Activated T-cell treated with anti-CD3 and anti-CD28 coated beads, Interleukin-2, amount 50 U/mL, for 72 hours (primary cell): ENCODE measurements at regions not wholly inside any gene's neighbourhood (a gene's known extent, or its start where the extent isn't known, plus 50 kb on each side); places are given as distances from the start of the nearest gene placed in this dataset.
"Not testable (repeated sequence)": the region's sequence is repeated elsewhere in the genome, so short reads cannot be mapped to it uniquely, and the experiment has no call there.

Experiments
- ATAC-seq, 2 donors: fragments of 150-1000 bp; cut with Tn5 transposase; replicated peaks in 1 of 2; 2 replicates each; pipeline ENCODE4 v1.10.0; 2021; ENCODE audit warnings: moderate library complexity in 2 of 2, mild to moderate bottlenecking in 1 of 2
- DNase-seq, 2 donors: peaks; one replicate each; pipeline ENCODE4 v3.0.0; 2021 to 2022; ENCODE audit warnings: mixed read lengths in 1 of 2
- H3K27ac Mint-ChIP-seq: one replicate; pipeline ENCODE4 v1.8.0; 2022; ENCODE audit warnings: mild to moderate bottlenecking, moderate library complexity, mixed read lengths
- H3K27me3 Mint-ChIP-seq: one replicate; pipeline ENCODE4 v1.8.0; 2022; ENCODE audit warnings: low read depth, mixed read lengths
- H3K36me3 Mint-ChIP-seq, 2 donors: one replicate each; pipeline ENCODE4 v1.8.0; 2022; ENCODE audit warnings: mixed read lengths in 2 of 2, mild to moderate bottlenecking in 1 of 2; ENCODE audit not compliant: insufficient read depth in 2 of 2
- H3K4me1 Mint-ChIP-seq: one replicate; pipeline ENCODE4 v1.8.0; 2022; ENCODE audit warnings: low read depth, mixed read lengths
- H3K4me3 Mint-ChIP-seq, 2 donors: one replicate each; pipeline ENCODE4 v1.8.0; 2022; ENCODE audit warnings: mild to moderate bottlenecking in 2 of 2, mixed read lengths in 2 of 2, moderate library complexity in 2 of 2
- H3K9me3 Mint-ChIP-seq, 2 donors: one replicate each; pipeline ENCODE4 v1.8.0; 2022; ENCODE audit warnings: mixed read lengths in 2 of 2

GRCh38 chr7:7005949-7006348 is 176.4 kb upstream of the C1GALT1 start:
- DNase-seq, H3K9me3 Mint-ChIP-seq, ATAC-seq, H3K27me3 Mint-ChIP-seq, H3K36me3 Mint-ChIP-seq, H3K4me3 Mint-ChIP-seq, H3K4me1 Mint-ChIP-seq, H3K27ac Mint-ChIP-seq: not testable (repeated sequence)

GRCh38 chr7:7011241-7011640 is 171.1 kb upstream of the C1GALT1 start:
- H3K36me3 Mint-ChIP-seq, DNase-seq, H3K4me1 Mint-ChIP-seq, ATAC-seq, H3K9me3 Mint-ChIP-seq, H3K4me3 Mint-ChIP-seq, H3K27ac Mint-ChIP-seq: not testable (repeated sequence)
- H3K27me3 Mint-ChIP-seq: peaks cover 16% of the 10 kb centered on the region

- peaks cover 16% of the 10 kb centered on the region for H3K27me3 Mint-ChIP-seq
- ATAC-seq, H3K4me1 Mint-ChIP-seq, H3K9me3 Mint-ChIP-seq, H3K36me3 Mint-ChIP-seq, H3K4me3 Mint-ChIP-seq, DNase-seq, H3K27ac Mint-ChIP-seq: not testable (repeated sequence)
These were observed 170.6 kb upstream of the C1GALT1 start for GRCh38 chr7:7011751-7012150.

GRCh38 chr7:7014827-7015595 is 167.3 kb upstream of the C1GALT1 start:
- no peaks in the 10 kb centered on the region for H3K36me3 Mint-ChIP-seq
- no peak overlapping the region for H3K4me3 Mint-ChIP-seq
- DNase-seq (no peak), ATAC-seq (no peak)
- no peak overlapping the region for H3K27ac Mint-ChIP-seq
- H3K4me1 Mint-ChIP-seq: no peaks in the 10 kb centered on the region
- no peaks in the 10 kb centered on the region for H3K9me3 Mint-ChIP-seq
- H3K27me3 Mint-ChIP-seq: peaks cover 10% of the 10 kb centered on the region

GRCh38 chr7:7017707-7018280 is 164.6 kb upstream of the C1GALT1 start:
- ATAC-seq (no peak), DNase-seq (no peak)
- peaks cover 10% of the 10 kb centered on the region for H3K27me3 Mint-ChIP-seq
- no peak overlapping the region for H3K27ac Mint-ChIP-seq
- no peak overlapping the region for H3K4me3 Mint-ChIP-seq
- no peaks in the 10 kb centered on the region for H3K36me3 Mint-ChIP-seq
- H3K4me1 Mint-ChIP-seq: no peaks in the 10 kb centered on the region
- no peaks in the 10 kb centered on the region for H3K9me3 Mint-ChIP-seq

GRCh38 chr7:7018290-7018689 is 164.1 kb upstream of the C1GALT1 start:
- Mint-ChIP-seq H3K27me3 (peaks cover 12% of the 10 kb centered on the region), H3K27ac (no peak overlapping the region), H3K9me3 (no peaks in the 10 kb centered on the region), H3K4me1 (no peaks in the 10 kb centered on the region), H3K36me3 (no peaks in the 10 kb centered on the region), H3K4me3 (no peak overlapping the region)
- no peak for DNase-seq
- ATAC-seq: no peak

GRCh38 chr7:7032221-7032620 is 150.1 kb upstream of the C1GALT1 start:
- Mint-ChIP-seq H3K27ac (no peak overlapping the region), H3K36me3 (no peaks in the 10 kb centered on the region), H3K4me1 (no peaks in the 10 kb centered on the region), H3K9me3 (peaks cover 0 to 3% of the 10 kb centered on the region in 2 donors), H3K27me3 (peaks cover 7% of the 10 kb centered on the region), H3K4me3 (no peak overlapping the region)
- ATAC-seq (no peak), DNase-seq (no peak)

GRCh38 chr7:7035851-7036250 is 146.5 kb upstream of the C1GALT1 start:
- Mint-ChIP-seq H3K27me3 (no peaks in the 10 kb centered on the region), H3K4me3 (no peak overlapping the region), H3K27ac (no peak overlapping the region), H3K9me3 (peaks cover 0 to 2% of the 10 kb centered on the region in 2 donors), H3K4me1 (no peaks in the 10 kb centered on the region), H3K36me3 (no peaks in the 10 kb centered on the region)
- no peak for DNase-seq
- no peak for ATAC-seq

- H3K4me3 Mint-ChIP-seq: not testable (repeated sequence)
These were observed 140.0 kb upstream of the C1GALT1 start for GRCh38 chr7:7042286-7042893.

GRCh38 chr7:7044806-7045205 is 137.5 kb upstream of the C1GALT1 start:
- DNase-seq: no peak
- no peak for ATAC-seq
- peaks cover 5 to 6% of the 10 kb centered on the region in 2 donors for H3K9me3 Mint-ChIP-seq
- no peak overlapping the region for H3K4me3 Mint-ChIP-seq
- H3K36me3 Mint-ChIP-seq: no peaks in the 10 kb centered on the region
- H3K27ac Mint-ChIP-seq: no peak overlapping the region
- no peaks in the 10 kb centered on the region for H3K4me1 Mint-ChIP-seq
- no peaks in the 10 kb centered on the region for H3K27me3 Mint-ChIP-seq

More at GRCh38 chr7:7042286-7042893, 140.0 kb upstream of the C1GALT1 start:
- H3K4me1 Mint-ChIP-seq, ATAC-seq, DNase-seq, H3K36me3 Mint-ChIP-seq, H3K9me3 Mint-ChIP-seq, H3K27me3 Mint-ChIP-seq, H3K27ac Mint-ChIP-seq: not testable (repeated sequence)

GRCh38 chr7:7048213-7048612 is 134.1 kb upstream of the C1GALT1 start:
- Mint-ChIP-seq H3K27ac (no peak overlapping the region), H3K4me1 (no peaks in the 10 kb centered on the region), H3K27me3 (no peaks in the 10 kb centered on the region), H3K4me3 (no peak overlapping the region), H3K36me3 (no peaks in the 10 kb centered on the region), H3K9me3 (peaks cover 5 to 7% of the 10 kb centered on the region in 2 donors)
- ATAC-seq: no peak
- no peak for DNase-seq

- Mint-ChIP-seq H3K9me3 (peaks cover 5 to 7% of the 10 kb centered on the region in 2 donors), H3K36me3 (no peaks in the 10 kb centered on the region), H3K4me1 (no peaks in the 10 kb centered on the region), H3K4me3 (no peak overlapping the region), H3K27me3 (no peaks in the 10 kb centered on the region), H3K27ac (no peak overlapping the region)
- no peak for ATAC-seq
- no peak for DNase-seq
These were observed 131.0 kb upstream of the C1GALT1 start for GRCh38 chr7:7051206-7051877.

- Mint-ChIP-seq H3K4me1 (no peaks in the 10 kb centered on the region), H3K27ac (no peak overlapping the region), H3K9me3 (peaks cover 0 to 1% of the 10 kb centered on the region in 2 donors), H3K4me3 (no peak overlapping the region), H3K27me3 (no peaks in the 10 kb centered on the region), H3K36me3 (no peaks in the 10 kb centered on the region)
- ATAC-seq: no peak
- no peak for DNase-seq
These were observed 128.0 kb upstream of the C1GALT1 start for GRCh38 chr7:7054252-7054830.
